ENCODE measurements at regions not wholly inside any gene's neighbourhood (a gene's known extent, or its start where the extent isn't known, plus 50 kb on each side); places are given as distances from the start of the nearest gene placed in this dataset.
"Not testable (repeated sequence)": the region's sequence is repeated elsewhere in the genome, so short reads cannot be mapped to it uniquely, and the experiment has no call there.

GRCh38 chr21:36207577-36208320 lies 51.1 kb downstream of the DOP1B start:
- Histone ChIP-seq H3K27ac (no peak overlapping the region), H3K27me3 (replicated peaks) (no peaks in the 10 kb centered on the region), H3K4me3 (no peak overlapping the region), H3K9me3 (replicated peaks) (no peaks in the 10 kb centered on the region), H3K4me1 (replicated peaks) (peaks cover 67% of the 10 kb centered on the region), H3K36me3 (no peaks in the 10 kb centered on the region)
- DNase-seq (ENCODE audit: low read depth in 1 of 2, low spot score in 2 of 2): no peak

DNA sequence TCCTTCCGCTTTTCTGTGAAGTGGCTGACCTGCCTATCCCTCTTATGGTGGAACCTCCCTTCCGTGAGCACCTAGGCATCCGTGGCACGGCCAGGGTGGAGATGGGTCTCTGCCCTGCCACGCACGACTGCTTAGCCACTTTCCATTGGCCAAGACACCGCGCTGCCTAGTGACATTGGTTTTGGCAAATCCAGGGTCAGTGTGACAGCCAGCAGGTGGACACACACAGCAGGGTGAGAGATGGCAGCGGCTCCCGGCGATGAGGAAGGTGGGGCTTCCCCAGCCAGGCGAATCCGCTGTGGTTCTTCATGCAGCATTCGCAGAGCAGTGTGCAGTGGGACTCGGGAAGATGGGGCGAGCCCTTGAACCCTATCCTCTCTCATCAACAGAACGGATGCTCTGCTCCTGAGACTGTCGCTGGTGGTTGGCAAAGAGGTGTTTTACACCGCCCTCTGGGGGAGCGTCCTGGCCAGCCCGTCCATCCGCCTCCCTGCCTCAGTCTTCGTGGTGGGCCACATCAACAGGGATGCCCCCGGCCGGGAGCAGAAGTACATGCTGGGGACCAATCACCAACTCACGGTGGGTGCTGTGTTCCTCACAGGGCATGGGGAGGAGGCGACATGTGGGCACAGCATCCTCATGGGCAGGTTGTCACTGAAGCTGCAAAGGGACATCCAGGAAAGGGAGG lies 51.8 kb downstream of the DOP1B start:
- no peak overlapping the region for H3K4me3 ChIP-seq
- H3K9me3 ChIP-seq (replicated peaks): no peaks in the 10 kb centered on the region
- peaks cover 62% of the 10 kb centered on the region for H3K4me1 ChIP-seq (replicated peaks)
- H3K36me3 ChIP-seq: no peaks in the 10 kb centered on the region
- no peaks in the 10 kb centered on the region for H3K27me3 ChIP-seq (replicated peaks)
- H3K27ac ChIP-seq: no peak overlapping the region
- no peak for DNase-seq (ENCODE audit: low read depth in 1 of 2, low spot score in 2 of 2)

GRCh38 chr21:36209626-36210171 lies 53.1 kb downstream of the DOP1B start:
- no peaks in the 10 kb centered on the region for H3K36me3 ChIP-seq
- no peak overlapping the region for H3K4me3 ChIP-seq
- no peaks in the 10 kb centered on the region for H3K27me3 ChIP-seq (replicated peaks)
- H3K27ac ChIP-seq: peak overlapping the region; percentile 42
- H3K4me1 ChIP-seq (replicated peaks): peaks cover 54% of the 10 kb centered on the region
- peak in 1 of 2 experiments; percentile 39 for DNase-seq (ENCODE audit: low read depth in 1 of 2, low spot score in 2 of 2)
- H3K9me3 ChIP-seq (replicated peaks): no peaks in the 10 kb centered on the region

GRCh38 chr21:36210779-36211659 lies 54.4 kb downstream of the DOP1B start:
- H3K4me1 ChIP-seq (replicated peaks): peaks cover 50% of the 10 kb centered on the region
- DNase-seq (ENCODE audit: low read depth in 1 of 2, low spot score in 2 of 2): no peak
- no peaks in the 10 kb centered on the region for H3K27me3 ChIP-seq (replicated peaks)
- no peak overlapping the region for H3K4me3 ChIP-seq
- H3K36me3 ChIP-seq: no peaks in the 10 kb centered on the region
- H3K9me3 ChIP-seq (replicated peaks): no peaks in the 10 kb centered on the region
- H3K27ac ChIP-seq: peak overlapping the region; percentile 42

GRCh38 chr21:36211660-36212512 lies 55.3 kb downstream of the DOP1B start:
- H3K4me1 ChIP-seq (replicated peaks): peaks cover 48% of the 10 kb centered on the region
- H3K27ac ChIP-seq: peak overlapping the region; percentile 75
- peak in 1 of 2 experiments; percentile 43 for DNase-seq (ENCODE audit: low read depth in 1 of 2, low spot score in 2 of 2)
- H3K27me3 ChIP-seq (replicated peaks): no peaks in the 10 kb centered on the region
- no peaks in the 10 kb centered on the region for H3K9me3 ChIP-seq (replicated peaks)
- H3K4me3 ChIP-seq: no peak overlapping the region
- H3K36me3 ChIP-seq: no peaks in the 10 kb centered on the region

GRCh38 chr21:36212513-36212780 lies 55.8 kb downstream of the DOP1B start:
- Histone ChIP-seq H3K27me3 (replicated peaks) (no peaks in the 10 kb centered on the region), H3K27ac (peak overlapping the region; percentile 75), H3K4me1 (replicated peaks) (peaks cover 47% of the 10 kb centered on the region), H3K36me3 (no peaks in the 10 kb centered on the region), H3K9me3 (replicated peaks) (no peaks in the 10 kb centered on the region), H3K4me3 (no peak overlapping the region)
- no peak for DNase-seq (ENCODE audit: low read depth in 1 of 2, low spot score in 2 of 2)

- Histone ChIP-seq H3K27ac (no peak overlapping the region), H3K4me3 (no peak overlapping the region), H3K27me3 (replicated peaks) (no peaks in the 10 kb centered on the region), H3K36me3 (no peaks in the 10 kb centered on the region), H3K4me1 (replicated peaks) (peaks cover 33% of the 10 kb centered on the region), H3K9me3 (replicated peaks) (no peaks in the 10 kb centered on the region)
- DNase-seq (ENCODE audit: low read depth in 1 of 2, low spot score in 2 of 2): no peak
These were observed 57.9 kb downstream of the DOP1B start for GRCh38 chr21:36214561-36214960.

GRCh38 chr21:36217743-36218142 lies 61.1 kb downstream of the DOP1B start:
- H3K36me3 ChIP-seq: no peaks in the 10 kb centered on the region
- H3K9me3 ChIP-seq (replicated peaks): no peaks in the 10 kb centered on the region
- no peak overlapping the region for H3K27ac ChIP-seq
- no peaks in the 10 kb centered on the region for H3K27me3 ChIP-seq (replicated peaks)
- H3K4me3 ChIP-seq: no peak overlapping the region
- no peak for DNase-seq (ENCODE audit: low read depth in 1 of 2, low spot score in 2 of 2)
- peaks cover 2% of the 10 kb centered on the region for H3K4me1 ChIP-seq (replicated peaks)

- Histone ChIP-seq H3K4me3 (no peak overlapping the region), H3K27me3 (replicated peaks) (no peaks in the 10 kb centered on the region), H3K4me1 (replicated peaks) (no peaks in the 10 kb centered on the region), H3K9me3 (replicated peaks) (no peaks in the 10 kb centered on the region), H3K27ac (no peak overlapping the region), H3K36me3 (no peaks in the 10 kb centered on the region)
- DNase-seq (ENCODE audit: low read depth in 1 of 2, low spot score in 2 of 2): no peak
These were observed 62.1 kb downstream of the DOP1B start for GRCh38 chr21:36218691-36219090.

DNA sequence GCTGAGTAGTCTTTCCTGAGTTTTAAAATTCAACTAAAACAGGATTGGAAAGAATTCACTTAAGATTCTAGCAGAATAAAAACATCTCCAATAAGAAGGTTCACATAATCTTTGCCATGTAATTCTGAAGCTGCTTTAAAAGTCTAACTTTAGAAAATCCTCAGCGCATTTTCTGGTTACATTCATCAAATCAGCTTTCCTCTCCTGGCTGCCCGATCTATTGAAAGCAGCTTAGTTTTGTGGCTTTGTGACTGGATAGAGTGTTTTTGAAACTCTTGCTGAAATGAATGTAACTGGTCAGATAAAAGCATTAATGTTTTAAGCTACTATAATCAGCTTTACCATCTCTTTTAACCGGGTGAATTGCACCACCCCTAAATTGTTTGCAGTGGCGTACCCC lies 66.8 kb downstream of the DOP1B start:
- no peaks in the 10 kb centered on the region for H3K9me3 ChIP-seq (replicated peaks)
- H3K27ac ChIP-seq: no peak overlapping the region
- no peaks in the 10 kb centered on the region for H3K36me3 ChIP-seq
- H3K4me1 ChIP-seq (replicated peaks): no peaks in the 10 kb centered on the region
- no peak overlapping the region for H3K4me3 ChIP-seq
- DNase-seq (ENCODE audit: low read depth in 1 of 2, low spot score in 2 of 2): no peak
- H3K27me3 ChIP-seq (replicated peaks): no peaks in the 10 kb centered on the region

DNA sequence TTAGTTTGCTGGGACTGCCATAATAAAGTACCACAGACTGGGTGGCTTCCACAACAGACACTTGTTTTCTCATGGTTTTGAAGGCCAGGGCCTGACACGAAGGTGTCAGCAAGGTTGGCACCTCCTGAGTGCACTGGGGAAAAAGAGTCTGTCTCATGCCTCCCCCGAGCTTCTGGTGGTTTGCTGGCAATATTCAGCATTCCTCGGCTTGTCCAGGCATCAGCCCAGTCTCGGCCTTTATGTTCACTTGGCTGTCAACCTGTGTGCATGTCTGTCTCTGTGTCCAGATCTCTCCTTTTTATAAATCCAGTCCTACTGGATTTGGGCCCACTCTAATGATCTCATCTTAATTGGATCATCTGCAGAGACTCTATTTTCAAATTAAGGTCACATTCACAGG lies 72.6 kb downstream of the DOP1B start:
- Histone ChIP-seq H3K27ac (no peak overlapping the region), H3K4me1 (replicated peaks) (no peaks in the 10 kb centered on the region), H3K9me3 (replicated peaks) (no peaks in the 10 kb centered on the region), H3K36me3 (peaks cover 5% of the 10 kb centered on the region; the same call in 1 of the 2 replicates), H3K4me3 (no peak overlapping the region), H3K27me3 (replicated peaks) (no peaks in the 10 kb centered on the region)
- DNase-seq (ENCODE audit: low read depth in 1 of 2, low spot score in 2 of 2): no peak

DNA sequence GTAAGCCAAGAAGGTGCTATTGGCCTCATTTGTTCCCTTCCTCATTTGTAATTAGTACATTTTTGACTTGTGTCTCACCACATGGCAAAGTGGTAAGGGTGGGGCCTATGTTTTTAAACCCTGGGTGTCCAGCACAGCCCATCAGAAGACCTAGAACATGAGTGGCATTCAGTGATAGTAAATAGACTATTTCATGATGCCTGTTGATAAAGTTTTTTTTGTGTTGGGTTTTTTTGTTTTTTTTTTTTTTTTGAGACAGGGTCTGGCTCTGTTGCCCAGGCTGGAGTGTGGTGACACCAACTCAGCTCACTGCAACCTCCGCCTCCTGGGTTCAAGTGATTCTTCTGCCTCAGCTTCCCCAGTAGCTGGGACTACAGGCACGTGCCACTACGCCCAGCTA lies 74.8 kb downstream of the DOP1B start:
- not testable (repeated sequence) for H3K27me3 ChIP-seq (replicated peaks); H3K36me3 ChIP-seq; H3K27ac ChIP-seq; H3K4me1 ChIP-seq (replicated peaks); DNase-seq (ENCODE audit: low read depth in 1 of 2, low spot score in 2 of 2); H3K4me3 ChIP-seq; H3K9me3 ChIP-seq (replicated peaks)

DNA sequence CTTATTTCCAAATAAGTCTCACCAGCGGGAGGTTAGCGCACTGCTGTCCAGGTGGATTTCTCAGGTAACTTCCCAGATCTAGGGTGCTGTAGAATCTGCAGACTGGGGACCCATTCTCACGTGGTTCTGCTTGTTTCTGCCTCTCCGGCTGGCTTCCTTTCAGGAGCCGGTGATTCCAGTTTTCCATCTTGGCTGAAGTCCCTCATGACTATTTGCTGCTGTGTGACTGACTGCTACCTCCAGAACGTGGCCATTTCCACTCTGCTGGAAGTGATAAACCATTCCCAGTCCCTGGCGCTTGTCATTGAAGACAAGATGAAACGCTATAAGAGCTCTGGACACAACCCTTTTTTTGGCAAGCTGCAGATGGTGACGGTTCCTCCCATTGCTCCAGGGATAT lies 76.0 kb downstream of the DOP1B start:
- no peaks in the 10 kb centered on the region for H3K9me3 ChIP-seq (replicated peaks)
- H3K27me3 ChIP-seq (replicated peaks): no peaks in the 10 kb centered on the region
- DNase-seq (ENCODE audit: low read depth in 1 of 2, low spot score in 2 of 2): no peak
- H3K27ac ChIP-seq: no peak overlapping the region
- H3K4me3 ChIP-seq: no peak overlapping the region
- H3K4me1 ChIP-seq (replicated peaks): no peaks in the 10 kb centered on the region
- peaks cover 5% of the 10 kb centered on the region; the same call in 1 of the 2 replicates for H3K36me3 ChIP-seq
